IMR-90 (cell line): ENCODE measurements at regions not wholly inside any gene's neighbourhood (a gene's known extent, or its start where the extent isn't known, plus 50 kb on each side); places are given as distances from the start of the nearest gene placed in this dataset.

Experiments used
- ATAC-seq: fragments of 200-7000 bp; cut with Tn5 transposase; 2 replicates; pipeline ENCODE4 v1.9.1; 2020; ENCODE audit warnings: low read depth, mild to moderate bottlenecking, moderate library complexity
- BruUV-seq: library from RNA; stranded (reverse); fragments of 400-500 nt; replicated peaks from 2 replicates; lab custom pipeline; 2021; lab: Mats Ljungman, UMichigan
- CTCF ChIA-PET: fragments of 300-600 bp; formaldehyde crosslinking; extraction: SDS; loops from one replicate; lab custom pipeline; 2021; ENCODE audit warnings: antibody characterized with exemption; lab: Yijun Ruan, JAX
- POLR2A ChIA-PET: fragments of 300-600 bp; sonication (Branson Sonifier 250); formaldehyde crosslinking; loops from one replicate; lab custom pipeline; 2022; ENCODE audit warnings: antibody characterized with exemption; ENCODE audit not compliant: unreplicated experiment; lab: Charles Lee
- DNase-seq: peaks from one replicate; pipeline ENCODE4 v3.0.0; 2013
- H2AFZ ChIP-seq: replicated peaks from 2 replicates; pipeline ENCODE3; 2013; ENCODE audit warnings: low read length, mild to moderate bottlenecking; ENCODE audit not compliant: poor library complexity
- H2AK5ac ChIP-seq: 2 replicates; pipeline ENCODE4 v1.6.1; 2013; ENCODE audit warnings: low read depth, low read length, inconsistent platforms
- H2AK9ac ChIP-seq: replicated peaks from 2 replicates; pipeline ENCODE3; 2013; ENCODE audit warnings: mild to moderate bottlenecking, low read depth, low read length, moderate library complexity; ENCODE audit not compliant: poor library complexity
- H2BK120ac ChIP-seq: 2 replicates; pipeline ENCODE4 v1.6.1; 2013; ENCODE audit warnings: low read depth, low read length, inconsistent platforms
- H2BK15ac ChIP-seq: 3 replicates; pipeline ENCODE4 v1.6.1; 2013; ENCODE audit warnings: low read depth, low read length, inconsistent platforms
- H2BK20ac ChIP-seq: 2 replicates; pipeline ENCODE4 v1.6.1; 2013; ENCODE audit warnings: low read depth, mild to moderate bottlenecking, inconsistent platforms, low read length, moderate library complexity
- H2BK5ac ChIP-seq: 2 replicates; pipeline ENCODE4 v1.6.1; 2013; ENCODE audit warnings: mild to moderate bottlenecking, low read depth, low read length, inconsistent platforms; ENCODE audit not compliant: poor library complexity, severe bottlenecking
- H3K14ac ChIP-seq: replicated peaks from 2 replicates; pipeline ENCODE4 v1.6.1; 2013; ENCODE audit warnings: low read depth, low read length, inconsistent platforms
- H3K18ac ChIP-seq: 2 replicates; pipeline ENCODE4 v1.6.1; 2013; ENCODE audit warnings: low read depth, low read length, control low read depth
- H3K23ac ChIP-seq: 2 replicates; pipeline ENCODE4 v1.6.1; 2013; ENCODE audit warnings: low read depth, low read length, inconsistent platforms
- H3K27ac ChIP-seq: 2 replicates; pipeline ENCODE4 v1.5.1; 2013; ENCODE audit warnings: mild to moderate bottlenecking, control low read depth, low read length; ENCODE audit not compliant: insufficient read depth
- H3K27me3 ChIP-seq: 2 replicates; pipeline ENCODE4 v1.6.1; 2013; ENCODE audit warnings: low read length; ENCODE audit not compliant: control insufficient read depth, insufficient read depth
- H3K36me3 ChIP-seq: 2 replicates; pipeline ENCODE4 v1.6.1; 2013; ENCODE audit warnings: low read length, mixed read lengths; ENCODE audit not compliant: control insufficient read depth, insufficient read depth
- H3K4ac ChIP-seq: 2 replicates; pipeline ENCODE4 v1.6.1; 2013; ENCODE audit warnings: low read depth, low read length, inconsistent platforms
- H3K4me1 ChIP-seq: 2 replicates; pipeline ENCODE4 v1.6.1; 2013; ENCODE audit warnings: low read length, mixed read lengths; ENCODE audit not compliant: control insufficient read depth, insufficient read depth
- H3K4me2 ChIP-seq: 2 replicates; pipeline ENCODE4 v1.6.1; 2013; ENCODE audit warnings: low read depth, mild to moderate bottlenecking, control low read depth, low read length, moderate library complexity
- H3K4me3 ChIP-seq: 2 replicates; pipeline ENCODE4 v1.5.1; 2013; ENCODE audit warnings: low read depth, mild to moderate bottlenecking, control low read depth, low read length, moderate library complexity; ENCODE audit not compliant: insufficient read depth
- H3K56ac ChIP-seq: 2 replicates; pipeline ENCODE4 v1.6.1; 2013; ENCODE audit warnings: low read length, inconsistent platforms; ENCODE audit not compliant: insufficient read depth; ENCODE audit errors: extremely low read depth
- H3K79me1 ChIP-seq, 2 experiments: 2 replicates each; pipeline ENCODE4 v1.6.1; 2013; ENCODE audit warnings: low read length in 2 of 2, inconsistent platforms in 1 of 2, low read depth in 1 of 2
- H3K9ac ChIP-seq: 2 replicates; pipeline ENCODE4 v1.6.1; 2013; ENCODE audit warnings: low read depth, low read length, control low read depth
- H3K9me1 ChIP-seq: 2 replicates; pipeline ENCODE4 v1.6.1; 2013; ENCODE audit warnings: low read length, inconsistent platforms; ENCODE audit not compliant: insufficient read depth
- H3K9me3 ChIP-seq: 2 replicates; pipeline ENCODE4 v1.6.1; 2013; ENCODE audit warnings: low read length; ENCODE audit not compliant: control insufficient read depth, insufficient read depth
- H4K20me1 ChIP-seq: 2 replicates; pipeline ENCODE4 v1.6.1; 2013; ENCODE audit warnings: low read length, inconsistent platforms; ENCODE audit not compliant: insufficient read depth
- H4K5ac ChIP-seq: 2 replicates; pipeline ENCODE4 v1.6.1; 2013; ENCODE audit warnings: mild to moderate bottlenecking, low read depth, low read length, control low read depth
- H4K8ac ChIP-seq, 2 experiments: 2 replicates each; pipeline ENCODE4 v1.6.1; 2013; ENCODE audit warnings: low read depth in 2 of 2, low read length in 2 of 2, control low read depth in 1 of 2, inconsistent platforms in 1 of 2
- H4K91ac ChIP-seq: 2 replicates; pipeline ENCODE4 v1.6.1; 2013; ENCODE audit warnings: low read depth, low read length, inconsistent platforms; ENCODE audit not compliant: insufficient read depth
- BHLHE40 ChIP-seq: fragments of 150-350 bp; IDR thresholded peaks from 2 replicates; pipeline ENCODE4 v1.6.1; 2016; ENCODE audit warnings: mild to moderate bottlenecking, low read depth, low read length
- FOS ChIP-seq: fragments of 150-350 bp; IDR thresholded peaks from 2 replicates; pipeline ENCODE4 v1.6.1; 2016; ENCODE audit warnings: low read depth, low read length
- MAFK ChIP-seq: IDR thresholded peaks from 2 replicates; pipeline ENCODE4 v1.6.1; 2012; ENCODE audit warnings: low read depth, low read length, improper control_type of control experiment
- MAZ ChIP-seq: IDR thresholded peaks from 2 replicates; pipeline ENCODE4 v1.6.1; 2012; ENCODE audit warnings: low read depth, mild to moderate bottlenecking, low read length, improper control_type of control experiment, moderate library complexity, borderline replicate concordance
- MXI1 ChIP-seq: IDR thresholded peaks from 2 replicates; pipeline ENCODE4 v1.6.1; 2012; ENCODE audit warnings: low read depth, mild to moderate bottlenecking, low read length, moderate library complexity, borderline replicate concordance
- RAD21 ChIP-seq: IDR thresholded peaks from 2 replicates; pipeline ENCODE4 v1.6.1; 2012; ENCODE audit warnings: low read length, improper control_type of control experiment
- RCOR1 ChIP-seq: IDR thresholded peaks from 2 replicates; pipeline ENCODE4 v1.6.1; 2012; ENCODE audit warnings: mild to moderate bottlenecking, low read length, improper control_type of control experiment; ENCODE audit not compliant: insufficient replicate concordance
- RFX5 ChIP-seq: IDR thresholded peaks from 2 replicates; pipeline ENCODE4 v1.8.0; 2012; ENCODE audit warnings: low read depth, mild to moderate bottlenecking, low read length, moderate library complexity
- SMC3 ChIP-seq: fragments of 150-350 bp; IDR thresholded peaks from 2 replicates; pipeline ENCODE4 v1.6.1; 2016; ENCODE audit warnings: low read depth, mild to moderate bottlenecking, antibody characterized with exemption, low read length, moderate library complexity
- WGBS, 2 experiments: methylation state at CpG; one replicate each; pipeline versions ENCODE4 v1.1.5 to v1.1.7; 2013; ENCODE audit warnings: missing lambda C conversion rate in 2 of 2; ENCODE audit not compliant: insufficient read length in 1 of 2; ENCODE audit errors: extremely low coverage in 2 of 2; 5-methylcytosine and 5-hydroxymethylcytosine counted together
- dilution Hi-C: fragments of 300-500 bp; cut with HindIII; formaldehyde crosslinking; loops from one replicate; pipeline ENCODE4 v1.14.3; 2018; ENCODE audit warnings: low sequenced_read_pairs; ENCODE audit not compliant: unreplicated experiment
- in situ Hi-C: fragments of 300-500 bp; cut with MboI; formaldehyde crosslinking; loops from 3 replicates; pipeline ENCODE4 v1.14.3; 2019; ENCODE audit warnings: low sequenced_read_pairs, inconsistent platforms, mixed read lengths
- intact Hi-C: fragments of 100-400 bp; cut with micrococcal nuclease; formaldehyde crosslinking; loops from 2 replicates; pipeline ENCODE4 v1.10.0; 2022

DNA sequence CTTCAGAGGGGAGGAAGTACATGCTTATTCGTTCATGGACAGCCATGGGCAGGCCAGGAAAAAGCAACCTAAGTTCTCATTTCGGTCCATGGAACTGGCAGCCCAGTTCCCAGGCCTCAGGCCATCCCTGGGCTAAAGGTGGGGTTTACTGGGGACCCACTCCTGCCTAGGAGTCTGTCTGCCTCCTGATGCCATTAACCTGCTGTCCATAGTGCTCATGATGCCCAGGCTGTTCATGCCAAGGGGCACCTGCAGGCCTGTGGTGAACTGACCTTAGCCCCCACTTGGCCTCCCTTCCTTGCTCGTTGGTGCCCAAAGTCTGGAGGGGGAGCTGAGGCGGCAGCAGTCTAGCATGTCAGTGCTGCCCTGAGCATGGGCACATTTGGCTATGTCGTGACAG is 450.2 kb upstream of the MBL2 start:
- no peak overlapping the region for H3K18ac ChIP-seq
- H2AK9ac ChIP-seq: no peak overlapping the region
- H3K79me1 ChIP-seq: no peaks in the 10 kb centered on the region
- TF ChIP-seq RCOR1: no peak
- no peak for TF ChIP-seq FOS
- TF ChIP-seq MAFK: no peak
- TF ChIP-seq MXI1: no peak
- no peak for TF ChIP-seq SMC3
- no peak for TF ChIP-seq RAD21
- TF ChIP-seq RFX5: no peak
- no peak for TF ChIP-seq MAZ
- no peak for TF ChIP-seq BHLHE40
- H3K9me3 ChIP-seq: no peaks in the 10 kb centered on the region
- H4K20me1 ChIP-seq: no peaks in the 10 kb centered on the region
- no TSS peak for BruUV-seq
- no peak overlapping the region for H3K4me3 ChIP-seq
- no peak overlapping the region for H3K4ac ChIP-seq
- POLR2A ChIA-PET: no interaction called here
- H3K4me1 ChIP-seq: no peaks in the 10 kb centered on the region
- no CpG with 5 or more reads among the region's 5 CpGs for WGBS, 2 experiments
- H2BK120ac ChIP-seq: no peak overlapping the region
- H2BK15ac ChIP-seq: no peak overlapping the region
- H2BK20ac ChIP-seq: no peak overlapping the region
- H2AFZ ChIP-seq: no peak overlapping the region
- no peak overlapping the region for H3K4me2 ChIP-seq
- intact Hi-C loops (no loop called here), dilution Hi-C loops (no loop called here), in situ Hi-C loops (no loop called here)
- no peak overlapping the region for H4K8ac ChIP-seq
- no peak overlapping the region for H4K5ac ChIP-seq
- no peak overlapping the region for H3K9ac ChIP-seq
- no peaks in the 10 kb centered on the region for H3K9me1 ChIP-seq
- no peaks in the 10 kb centered on the region for H3K27me3 ChIP-seq
- H3K27ac ChIP-seq: no peak overlapping the region
- DNase-seq (no peak), ATAC-seq (no peak)
- H4K91ac ChIP-seq: no peak overlapping the region
- no peak overlapping the region for H3K56ac ChIP-seq
- no peak overlapping the region for H2BK5ac ChIP-seq
- CTCF ChIA-PET: no interaction called here
- H3K14ac ChIP-seq: no peak overlapping the region
- no peak overlapping the region for H2AK5ac ChIP-seq
- H3K23ac ChIP-seq: no peak overlapping the region
- H3K36me3 ChIP-seq: no peaks in the 10 kb centered on the region
